ENCODE measurements at regions not wholly inside any gene's neighbourhood (a gene's known extent, or its start where the extent isn't known, plus 50 kb on each side); places are given as distances from the start of the nearest gene placed in this dataset.
"Not testable (repeated sequence)": the region's sequence is repeated elsewhere in the genome, so short reads cannot be mapped to it uniquely, and the experiment has no call there.

DNA sequence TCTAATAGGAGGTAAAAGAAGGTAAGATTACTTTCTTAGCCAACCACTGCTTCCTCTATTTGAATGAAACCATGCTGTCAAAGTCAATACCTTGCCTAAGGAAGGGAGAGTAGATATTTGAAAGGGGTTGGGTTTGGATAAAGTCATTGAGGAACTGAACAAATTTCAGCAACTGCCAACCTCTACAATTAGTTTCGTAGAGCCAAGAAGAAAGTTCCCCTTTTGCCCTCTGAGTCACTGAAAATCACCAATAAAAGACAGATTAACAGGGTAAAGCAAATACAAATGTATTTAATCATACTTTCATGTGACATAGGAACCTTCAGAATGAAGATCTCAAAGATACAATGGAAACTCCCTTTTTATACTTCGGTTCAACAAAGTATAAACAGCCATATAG lies 615.7 kb downstream of the GABRG2 start:
- Mint-ChIP-seq H3K27me3 (ENCODE audit: low read depth in 2 of 2) (no peaks in the 10 kb centered on the region), H3K9me3 (peaks cover 12 to 17% of the 10 kb centered on the region in 2 donors), H3K27ac (no peak overlapping the region), H3K4me3 (no peak overlapping the region), H3K36me3 (no peaks in the 10 kb centered on the region), H3K4me1 (no peaks in the 10 kb centered on the region)
- intact Hi-C loops (cut with micrococcal nuclease), result no loop called here
- no peak for ATAC-seq
- TF ChIP-seq CTCF (IDR thresholded peaks at IDR 0.05), result no peak
- DNase-seq, result no peak
- no peak overlapping the region for H3K4me3 ChIP-seq (ENCODE audit: low read length)
- no peaks in the 10 kb centered on the region for H3K4me1 ChIP-seq (ENCODE audit: control insufficient read depth, insufficient read depth, low read length)
- WGBS (ENCODE audit: insufficient coverage), result no CpG with 5 or more reads among the region's 2 CpGs
- no peaks in the 10 kb centered on the region for H3K9me3 ChIP-seq (ENCODE audit: control insufficient read depth, insufficient read depth, low read length)
- H3K36me3 ChIP-seq (ENCODE audit: control insufficient read depth, insufficient read depth, low read length), result no peaks in the 10 kb centered on the region
- no peaks in the 10 kb centered on the region for H3K27me3 ChIP-seq (ENCODE audit: control insufficient read depth, insufficient read depth, low read length)
- no peak overlapping the region for H3K27ac ChIP-seq (ENCODE audit: low read length)

DNA sequence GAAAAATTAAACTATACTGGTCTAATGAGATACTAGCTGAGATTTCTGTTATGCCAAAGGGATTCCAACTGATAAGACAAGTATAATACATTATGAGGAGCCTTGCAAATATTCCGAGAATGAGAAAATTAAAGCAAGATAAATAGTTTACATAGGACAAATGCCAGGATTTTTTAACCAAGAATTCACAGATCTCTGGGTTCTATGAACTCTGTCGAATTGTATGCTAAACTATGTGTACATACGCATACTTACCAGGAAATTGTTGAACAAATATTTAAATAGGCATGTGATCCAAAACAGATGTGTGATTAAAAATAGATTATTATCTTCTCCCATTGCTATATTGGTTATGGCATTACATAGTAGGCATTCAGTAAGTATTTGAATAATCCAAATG lies 616.6 kb downstream of the GABRG2 start:
- Histone ChIP-seq H3K9me3 (ENCODE audit: control insufficient read depth, insufficient read depth, low read length) (peaks cover 3% of the 10 kb centered on the region), H3K27ac (ENCODE audit: low read length) (no peak overlapping the region), H3K4me1 (ENCODE audit: control insufficient read depth, insufficient read depth, low read length) (no peaks in the 10 kb centered on the region), H3K27me3 (ENCODE audit: control insufficient read depth, insufficient read depth, low read length) (no peaks in the 10 kb centered on the region), H3K36me3 (ENCODE audit: control insufficient read depth, insufficient read depth, low read length) (no peaks in the 10 kb centered on the region), H3K4me3 (ENCODE audit: low read length) (no peak overlapping the region)
- no peak for TF ChIP-seq CTCF (IDR thresholded peaks at IDR 0.05)
- Mint-ChIP-seq H3K27ac (no peak overlapping the region), H3K27me3 (ENCODE audit: low read depth in 2 of 2) (no peaks in the 10 kb centered on the region), H3K4me3 (no peak overlapping the region), H3K36me3 (no peaks in the 10 kb centered on the region), H3K9me3 (peaks cover 14 to 16% of the 10 kb centered on the region in 2 donors), H3K4me1 (no peaks in the 10 kb centered on the region)
- DNase-seq (no peak), ATAC-seq (no peak)
- 80% methylated on average over 1 of the region's 3 CpGs for WGBS (ENCODE audit: insufficient coverage)
- intact Hi-C loops (cut with micrococcal nuclease), result no loop called here

DNA sequence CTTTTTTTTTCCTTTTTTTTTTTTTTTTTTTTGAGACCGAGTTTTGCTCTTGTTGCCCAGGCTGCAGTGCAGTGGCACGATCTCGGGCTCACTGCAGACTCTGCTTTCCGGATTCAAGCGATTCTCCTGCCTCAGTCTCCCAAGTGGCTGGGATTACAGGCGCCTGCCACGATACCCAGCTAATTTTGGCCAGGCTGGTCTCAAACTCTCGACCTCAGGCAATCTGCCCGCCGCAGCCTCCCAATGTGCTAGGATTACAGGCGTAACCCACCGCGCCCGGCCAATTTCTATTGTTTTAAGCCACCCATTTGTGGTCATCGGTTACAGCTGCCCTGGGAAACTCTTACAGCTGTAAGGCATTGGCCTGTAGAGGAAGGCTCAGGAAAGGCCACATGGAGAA lies 617.7 kb downstream of the GABRG2 start:
- Histone ChIP-seq H3K36me3 (ENCODE audit: control insufficient read depth, insufficient read depth, low read length) (no peaks in the 10 kb centered on the region), H3K4me3 (ENCODE audit: low read length) (no peak overlapping the region), H3K4me1 (ENCODE audit: control insufficient read depth, insufficient read depth, low read length) (no peaks in the 10 kb centered on the region), H3K9me3 (ENCODE audit: control insufficient read depth, insufficient read depth, low read length) (peaks cover 3% of the 10 kb centered on the region), H3K27ac (ENCODE audit: low read length) (no peak overlapping the region), H3K27me3 (ENCODE audit: control insufficient read depth, insufficient read depth, low read length) (no peaks in the 10 kb centered on the region)
- intact Hi-C loops (cut with micrococcal nuclease), result no loop called here
- peaks cover 11 to 16% of the 10 kb centered on the region in 2 donors for H3K9me3 Mint-ChIP-seq
- H3K4me1 Mint-ChIP-seq, result no peaks in the 10 kb centered on the region
- TF ChIP-seq CTCF (IDR thresholded peaks at IDR 0.05), result no peak
- no peaks in the 10 kb centered on the region for H3K36me3 Mint-ChIP-seq
- no peaks in the 10 kb centered on the region for H3K27me3 Mint-ChIP-seq (ENCODE audit: low read depth in 2 of 2)
- H3K27ac Mint-ChIP-seq, result no peak overlapping the region
- 91% methylated on average over 15 of the region's 15 CpGs for WGBS (ENCODE audit: insufficient coverage)
- ATAC-seq (no peak), DNase-seq (no peak)
- H3K4me3 Mint-ChIP-seq, result no peak overlapping the region

DNA sequence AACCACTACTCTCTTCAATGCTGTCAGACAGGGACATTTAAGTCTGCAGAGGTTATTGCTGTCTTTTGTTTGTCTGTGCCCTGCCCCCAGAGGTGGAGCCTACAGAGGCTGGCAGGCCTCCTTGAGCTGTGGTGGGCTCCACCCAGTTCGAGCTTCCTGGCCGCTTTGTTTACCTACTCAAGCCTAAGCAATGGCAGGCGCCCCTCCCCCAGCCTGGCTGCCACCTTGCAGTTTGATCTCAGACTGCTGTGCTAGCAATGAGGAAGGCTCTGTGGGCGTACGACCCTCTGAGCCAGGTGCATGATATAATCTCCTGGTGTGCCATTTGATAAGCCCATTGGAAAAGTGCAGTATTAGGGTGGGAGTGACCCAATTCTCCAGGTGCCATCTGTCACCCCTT lies 628.7 kb downstream of the GABRG2 start:
- intact Hi-C loops (cut with micrococcal nuclease); H3K4me1 ChIP-seq (ENCODE audit: control insufficient read depth, insufficient read depth, low read length); H3K27ac Mint-ChIP-seq; H3K27me3 Mint-ChIP-seq (ENCODE audit: low read depth in 2 of 2); H3K4me1 Mint-ChIP-seq; H3K9me3 ChIP-seq (ENCODE audit: control insufficient read depth, insufficient read depth, low read length); H3K4me3 ChIP-seq (ENCODE audit: low read length); H3K4me3 Mint-ChIP-seq; DNase-seq; H3K27me3 ChIP-seq (ENCODE audit: control insufficient read depth, insufficient read depth, low read length); ATAC-seq; H3K36me3 ChIP-seq (ENCODE audit: control insufficient read depth, insufficient read depth, low read length); H3K27ac ChIP-seq (ENCODE audit: low read length); H3K36me3 Mint-ChIP-seq: not testable (repeated sequence)
- 91% methylated on average over 5 of the region's 5 CpGs for WGBS (ENCODE audit: insufficient coverage)
- H3K9me3 Mint-ChIP-seq, result peaks cover 14% of the 10 kb centered on the region in 2 donors

Measured in natural killer cell (primary cell).